Liver (tissue), 8 donors: ENCODE measurements at regions not wholly inside any gene's neighbourhood (a gene's known extent, or its start where the extent isn't known, plus 50 kb on each side); places are given as distances from the start of the nearest gene placed in this dataset.

Source experiments
- DNase-seq: peaks from one replicate; pipeline ENCODE4 v3.0.0-alpha.2; 2017; ENCODE audit warnings: low spot score
- H3K27ac ChIP-seq, 2 donors: one replicate each; pipeline ENCODE4 v1.7.0; 2013; ENCODE audit warnings: inconsistent platforms in 2 of 2, low read length in 2 of 2, control low read depth in 1 of 2, low read depth in 1 of 2, mild to moderate bottlenecking in 1 of 2
- H3K27me3 ChIP-seq, 4 donors: one replicate each; pipeline versions ENCODE4 v1.6.1 to v1.7.0; 2013; ENCODE audit warnings: low read length in 3 of 4, inconsistent platforms in 1 of 4, mild to moderate bottlenecking in 1 of 4, moderate library complexity in 1 of 4; ENCODE audit not compliant: control insufficient read depth in 4 of 4, insufficient read depth in 4 of 4
- H3K36me3 ChIP-seq, 4 donors: one replicate each; pipeline versions ENCODE4 v1.6.1 to v1.7.0; 2013; ENCODE audit warnings: low read length in 3 of 4, mild to moderate bottlenecking in 3 of 4, low read depth in 1 of 4, moderate library complexity in 1 of 4; ENCODE audit not compliant: control insufficient read depth in 4 of 4, insufficient read depth in 3 of 4
- H3K4me1 ChIP-seq, 4 donors: one replicate each; pipeline versions ENCODE4 v1.6.1 to v1.7.0; 2013; ENCODE audit warnings: low read length in 3 of 4, mild to moderate bottlenecking in 3 of 4, moderate library complexity in 1 of 4; ENCODE audit not compliant: control insufficient read depth in 4 of 4, insufficient read depth in 4 of 4
- H3K4me3 ChIP-seq, 3 donors: one replicate each; pipeline versions ENCODE4 v1.6.1 to v1.7.0; 2013; ENCODE audit warnings: low read length in 3 of 3, control low read depth in 1 of 3, low read depth in 1 of 3, mild to moderate bottlenecking in 1 of 3
- H3K9ac ChIP-seq, 2 donors: one replicate each; pipeline ENCODE4 v1.7.0; 2013; ENCODE audit warnings: low read length in 2 of 2, mild to moderate bottlenecking in 2 of 2, moderate library complexity in 2 of 2, control low read depth in 1 of 2, low read depth in 1 of 2
- H3K9me3 ChIP-seq, 4 donors: one replicate each; pipeline versions ENCODE4 v1.6.1 to v1.7.0; 2013; ENCODE audit warnings: low read length in 3 of 4; ENCODE audit not compliant: control insufficient read depth in 4 of 4
- ATF3 ChIP-seq: IDR thresholded peaks from 2 replicates; pipeline ENCODE4 v1.6.1; 2016; ENCODE audit warnings: antibody characterized with exemption
- CTCF ChIP-seq: fragments of 150-350 bp; IDR thresholded peaks from 2 replicates; pipeline ENCODE4 v1.5.1; 2017; ENCODE audit warnings: improper control_type of control experiment, low read depth, low read length; ENCODE audit not compliant: missing input control
- EGR1 ChIP-seq, 2 donors: IDR thresholded peaks; 2 replicates each; pipeline ENCODE4 v1.6.1; 2016 to 2018; ENCODE audit warnings: antibody characterized with exemption in 2 of 2, low read depth in 2 of 2
- FOXA2 ChIP-seq: IDR thresholded peaks from 2 replicates; pipeline ENCODE4 v1.6.1; 2016; ENCODE audit warnings: antibody characterized with exemption
- GABPA ChIP-seq, 2 donors: IDR thresholded peaks in 1 of 2; conservative IDR thresholded peaks in 1 of 2; 2 replicates each; pipeline ENCODE4 v1.6.1; 2016; ENCODE audit warnings: antibody characterized with exemption in 2 of 2, mild to moderate bottlenecking in 1 of 2, moderate library complexity in 1 of 2
- HNF4A ChIP-seq, 2 donors: conservative IDR thresholded peaks; 2 replicates each; pipeline ENCODE4 v1.6.1; 2016; ENCODE audit warnings: antibody characterized with exemption in 2 of 2, mild to moderate bottlenecking in 2 of 2
- HNF4G ChIP-seq: IDR thresholded peaks from 2 replicates; pipeline ENCODE4 v1.6.1; 2016; ENCODE audit warnings: antibody characterized with exemption
- JUND ChIP-seq, 2 donors: IDR thresholded peaks; 2 replicates each; pipeline ENCODE4 v1.6.1; 2016; ENCODE audit warnings: antibody characterized with exemption in 2 of 2
- NR2F2 ChIP-seq: IDR thresholded peaks from 2 replicates; pipeline ENCODE4 v1.6.1; 2016; ENCODE audit warnings: antibody characterized with exemption
- RAD21 ChIP-seq, 2 donors: IDR thresholded peaks; 2 replicates each; pipeline ENCODE4 v1.6.1; 2016; ENCODE audit warnings: antibody characterized with exemption in 2 of 2, mild to moderate bottlenecking in 2 of 2
- RXRA ChIP-seq, 2 donors: IDR thresholded peaks; 2 replicates each; pipeline ENCODE4 v1.6.1; 2017 to 2018; ENCODE audit warnings: antibody characterized with exemption in 2 of 2, mild to moderate bottlenecking in 1 of 2
- SP1 ChIP-seq: IDR thresholded peaks from 2 replicates; pipeline ENCODE4 v1.6.1; 2018; ENCODE audit warnings: antibody characterized with exemption, mild to moderate bottlenecking
- TAF1 ChIP-seq: conservative IDR thresholded peaks from 2 replicates; pipeline ENCODE4 v1.6.1; 2016; ENCODE audit warnings: antibody characterized with exemption, mild to moderate bottlenecking
- YY1 ChIP-seq: IDR thresholded peaks from 2 replicates; pipeline ENCODE4 v1.6.1; 2016; ENCODE audit warnings: antibody characterized with exemption, mild to moderate bottlenecking
- WGBS: extraction: QIAGEN DNeasy Blood & Tissue Kit; methylation state at CpG from one replicate; pipeline ENCODE4 v1.1.7; 2013; 5-methylcytosine and 5-hydroxymethylcytosine counted together
- TF ChIP-seq, protein P1 (sequence below): IDR thresholded peaks from 2 replicates; pipeline ENCODE4 v1.6.1; 2016; ENCODE audit warnings: antibody characterized with exemption, mild to moderate bottlenecking
- TF ChIP-seq, protein P2 (sequence below): IDR thresholded peaks from 2 replicates; pipeline ENCODE4 v1.6.1; 2016; ENCODE audit warnings: antibody characterized with exemption
- TF ChIP-seq, protein P3 (sequence below): IDR thresholded peaks from 2 replicates; pipeline ENCODE4 v1.6.1; 2016; ENCODE audit warnings: antibody characterized with exemption
- donor health status: healthy.
- donor health status: healthy.
- donor health status: healthy.
- donor health status: healthy.
- donor health status: healthy.

GRCh38 chrX:25851141-25851540 lies 287.0 kb upstream of the MAGEB18 start:
- H3K27ac ChIP-seq: no peak overlapping the region
- TF ChIP-seq, protein P1, sequence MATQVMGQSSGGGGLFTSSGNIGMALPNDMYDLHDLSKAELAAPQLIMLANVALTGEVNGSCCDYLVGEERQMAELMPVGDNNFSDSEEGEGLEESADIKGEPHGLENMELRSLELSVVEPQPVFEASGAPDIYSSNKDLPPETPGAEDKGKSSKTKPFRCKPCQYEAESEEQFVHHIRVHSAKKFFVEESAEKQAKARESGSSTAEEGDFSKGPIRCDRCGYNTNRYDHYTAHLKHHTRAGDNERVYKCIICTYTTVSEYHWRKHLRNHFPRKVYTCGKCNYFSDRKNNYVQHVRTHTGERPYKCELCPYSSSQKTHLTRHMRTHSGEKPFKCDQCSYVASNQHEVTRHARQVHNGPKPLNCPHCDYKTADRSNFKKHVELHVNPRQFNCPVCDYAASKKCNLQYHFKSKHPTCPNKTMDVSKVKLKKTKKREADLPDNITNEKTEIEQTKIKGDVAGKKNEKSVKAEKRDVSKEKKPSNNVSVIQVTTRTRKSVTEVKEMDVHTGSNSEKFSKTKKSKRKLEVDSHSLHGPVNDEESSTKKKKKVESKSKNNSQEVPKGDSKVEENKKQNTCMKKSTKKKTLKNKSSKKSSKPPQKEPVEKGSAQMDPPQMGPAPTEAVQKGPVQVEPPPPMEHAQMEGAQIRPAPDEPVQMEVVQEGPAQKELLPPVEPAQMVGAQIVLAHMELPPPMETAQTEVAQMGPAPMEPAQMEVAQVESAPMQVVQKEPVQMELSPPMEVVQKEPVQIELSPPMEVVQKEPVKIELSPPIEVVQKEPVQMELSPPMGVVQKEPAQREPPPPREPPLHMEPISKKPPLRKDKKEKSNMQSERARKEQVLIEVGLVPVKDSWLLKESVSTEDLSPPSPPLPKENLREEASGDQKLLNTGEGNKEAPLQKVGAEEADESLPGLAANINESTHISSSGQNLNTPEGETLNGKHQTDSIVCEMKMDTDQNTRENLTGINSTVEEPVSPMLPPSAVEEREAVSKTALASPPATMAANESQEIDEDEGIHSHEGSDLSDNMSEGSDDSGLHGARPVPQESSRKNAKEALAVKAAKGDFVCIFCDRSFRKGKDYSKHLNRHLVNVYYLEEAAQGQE: no peak
- TF ChIP-seq RXRA (IDR thresholded peaks at IDR 0.05) (no peak), YY1 (no peak), TAF1 (no peak), FOXA2 (no peak), HNF4A (conservative IDR thresholded peaks at IDR 0.05) (no peak), EGR1 (IDR thresholded peaks at IDR 0.05; ENCODE audit: low read depth in 2 of 2) (no peak), HNF4G (no peak), GABPA (IDR thresholded peaks at IDR 0.05 in 1 of 2, conservative IDR thresholded peaks at IDR 0.05 in 1 of 2) (no peak), CTCF (no peak), RAD21 (IDR thresholded peaks at IDR 0.05) (no peak)
- TF ChIP-seq, protein P2, sequence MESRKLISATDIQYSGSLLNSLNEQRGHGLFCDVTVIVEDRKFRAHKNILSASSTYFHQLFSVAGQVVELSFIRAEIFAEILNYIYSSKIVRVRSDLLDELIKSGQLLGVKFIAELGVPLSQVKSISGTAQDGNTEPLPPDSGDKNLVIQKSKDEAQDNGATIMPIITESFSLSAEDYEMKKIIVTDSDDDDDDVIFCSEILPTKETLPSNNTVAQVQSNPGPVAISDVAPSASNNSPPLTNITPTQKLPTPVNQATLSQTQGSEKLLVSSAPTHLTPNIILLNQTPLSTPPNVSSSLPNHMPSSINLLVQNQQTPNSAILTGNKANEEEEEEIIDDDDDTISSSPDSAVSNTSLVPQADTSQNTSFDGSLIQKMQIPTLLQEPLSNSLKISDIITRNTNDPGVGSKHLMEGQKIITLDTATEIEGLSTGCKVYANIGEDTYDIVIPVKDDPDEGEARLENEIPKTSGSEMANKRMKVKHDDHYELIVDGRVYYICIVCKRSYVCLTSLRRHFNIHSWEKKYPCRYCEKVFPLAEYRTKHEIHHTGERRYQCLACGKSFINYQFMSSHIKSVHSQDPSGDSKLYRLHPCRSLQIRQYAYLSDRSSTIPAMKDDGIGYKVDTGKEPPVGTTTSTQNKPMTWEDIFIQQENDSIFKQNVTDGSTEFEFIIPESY: no peak
- H3K4me3 ChIP-seq: no peak overlapping the region
- no peak for DNase-seq
- no peaks in the 10 kb centered on the region for H3K9me3 ChIP-seq
- no peaks in the 10 kb centered on the region for H3K36me3 ChIP-seq
- no peaks in the 10 kb centered on the region for H3K4me1 ChIP-seq
- 54% methylated on average over 3 of the region's 3 CpGs for WGBS
- H3K9ac ChIP-seq: no peak overlapping the region
- H3K27me3 ChIP-seq: no peaks in the 10 kb centered on the region

DNA sequence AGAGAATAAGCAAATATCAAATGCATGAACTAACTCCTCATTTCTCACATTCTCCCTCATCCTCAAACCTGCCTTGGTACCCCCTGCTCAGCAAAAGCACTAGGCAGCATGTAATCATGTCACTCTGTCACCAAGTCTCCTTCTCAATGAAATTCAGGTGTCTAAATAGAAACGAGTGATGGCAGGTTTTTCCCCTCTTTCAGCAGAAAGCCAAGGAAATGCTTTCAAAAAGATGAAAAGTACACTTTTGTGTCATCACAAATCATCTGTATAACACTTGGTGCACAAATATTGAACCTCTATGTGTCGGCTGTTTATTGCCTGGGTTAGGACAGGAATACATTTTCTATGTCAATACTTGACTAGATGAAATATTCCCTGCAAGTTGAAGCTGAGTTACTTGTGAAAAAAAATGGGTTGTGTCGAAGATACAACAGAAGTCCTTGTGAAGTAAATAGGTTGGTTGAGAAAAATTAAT lies 285.1 kb upstream of the MAGEB18 start:
- no peak for DNase-seq
- TF ChIP-seq HNF4A (conservative IDR thresholded peaks at IDR 0.05) (no peak), RXRA (IDR thresholded peaks at IDR 0.05) (no peak), CTCF (no peak), ATF3 (no peak), EGR1 (IDR thresholded peaks at IDR 0.05; ENCODE audit: low read depth in 2 of 2) (no peak), RAD21 (IDR thresholded peaks at IDR 0.05) (no peak), HNF4G (no peak), GABPA (IDR thresholded peaks at IDR 0.05 in 1 of 2, conservative IDR thresholded peaks at IDR 0.05 in 1 of 2) (no peak), TAF1 (no peak), SP1 (no peak), NR2F2 (no peak), JUND (IDR thresholded peaks at IDR 0.05) (no peak)
- TF ChIP-seq, protein P2: no peak
- TF ChIP-seq, protein P3, sequence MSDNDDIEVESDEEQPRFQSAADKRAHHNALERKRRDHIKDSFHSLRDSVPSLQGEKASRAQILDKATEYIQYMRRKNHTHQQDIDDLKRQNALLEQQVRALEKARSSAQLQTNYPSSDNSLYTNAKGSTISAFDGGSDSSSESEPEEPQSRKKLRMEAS: no peak
- Histone ChIP-seq H3K9me3 (no peaks in the 10 kb centered on the region), H3K36me3 (no peaks in the 10 kb centered on the region), H3K4me1 (no peaks in the 10 kb centered on the region), H3K9ac (no peak overlapping the region), H3K27ac (no peak overlapping the region), H3K4me3 (no peak overlapping the region), H3K27me3 (no peaks in the 10 kb centered on the region)
- 54% methylated on average over 3 of the region's 3 CpGs for WGBS
